Stomach smooth muscle (tissue), 2 donors: ENCODE measurements at regions not wholly inside any gene's neighbourhood (a gene's known extent, or its start where the extent isn't known, plus 50 kb on each side); places are given as distances from the start of the nearest gene placed in this dataset.
"Not testable (repeated sequence)": the region's sequence is repeated elsewhere in the genome, so short reads cannot be mapped to it uniquely, and the experiment has no call there.

Experiments used
- H3K27ac ChIP-seq: one replicate; pipeline ENCODE4 v1.7.0; 2013; ENCODE audit warnings: mild to moderate bottlenecking, low read length, inconsistent platforms
- H3K27me3 ChIP-seq, 2 donors: one replicate each; pipeline ENCODE4 v1.7.0; 2013; ENCODE audit warnings: low read length in 2 of 2; ENCODE audit not compliant: insufficient read depth in 2 of 2, control insufficient read depth in 1 of 2
- H3K36me3 ChIP-seq, 2 donors: one replicate each; pipeline ENCODE4 v1.7.0; 2013; ENCODE audit warnings: low read length in 2 of 2; ENCODE audit not compliant: control insufficient read depth in 2 of 2, insufficient read depth in 2 of 2
- H3K4me1 ChIP-seq: one replicate; pipeline ENCODE4 v1.7.0; 2013; ENCODE audit warnings: low read length; ENCODE audit not compliant: control insufficient read depth, insufficient read depth
- H3K4me3 ChIP-seq, 2 donors: one replicate each; pipeline ENCODE4 v1.7.0; 2013; ENCODE audit warnings: low read length in 2 of 2
- H3K9ac ChIP-seq, 2 donors: one replicate each; pipeline ENCODE4 v1.7.0; 2013; ENCODE audit warnings: low read length in 2 of 2, mild to moderate bottlenecking in 1 of 2
- H3K9me3 ChIP-seq, 2 donors: one replicate each; pipeline ENCODE4 v1.7.0; 2013; ENCODE audit warnings: low read length in 2 of 2; ENCODE audit not compliant: control insufficient read depth in 2 of 2
- donor health status: healthy.
- donor health status: Pancreatic carcinoma.

- Histone ChIP-seq H3K27me3 (peaks cover 13 to 14% of the 10 kb centered on the region in 2 donors), H3K36me3 (no peaks in the 10 kb centered on the region), H3K9ac (no peak overlapping the region), H3K9me3 (peaks cover 5 to 9% of the 10 kb centered on the region in 2 donors), H3K27ac (no peak overlapping the region), H3K4me1 (peaks cover 6% of the 10 kb centered on the region), H3K4me3 (no peak overlapping the region)
Measured at GRCh38 chr2:129922571-129923264, 56.7 kb upstream of the RAB6C start.

- Histone ChIP-seq H3K9me3 (peaks cover 0 to 2% of the 10 kb centered on the region in 2 donors), H3K27ac (no peak overlapping the region), H3K9ac (no peak overlapping the region), H3K4me1 (peaks cover 6% of the 10 kb centered on the region), H3K36me3 (no peaks in the 10 kb centered on the region), H3K27me3 (peaks cover 13 to 14% of the 10 kb centered on the region in 2 donors), H3K4me3 (no peak overlapping the region)
Measured at GRCh38 chr2:129923265-129924091, 56.0 kb upstream of the RAB6C start.

- not testable (repeated sequence) for H3K36me3 ChIP-seq, H3K4me1 ChIP-seq, H3K9ac ChIP-seq, H3K27ac ChIP-seq, H3K9me3 ChIP-seq, H3K4me3 ChIP-seq
- peaks cover 13 to 14% of the 10 kb centered on the region in 2 donors for H3K27me3 ChIP-seq
Measured at GRCh38 chr2:129924115-129924514, 55.4 kb upstream of the RAB6C start.

- Histone ChIP-seq H3K36me3 (no peaks in the 10 kb centered on the region), H3K27me3 (peaks cover 13 to 14% of the 10 kb centered on the region in 2 donors), H3K9ac (no peak overlapping the region), H3K27ac (no peak overlapping the region), H3K4me3 (no peak overlapping the region), H3K4me1 (peaks cover 6% of the 10 kb centered on the region), H3K9me3 (no peaks in the 10 kb centered on the region)
Measured at GRCh38 chr2:129925381-129925780, 54.1 kb upstream of the RAB6C start.

- Histone ChIP-seq H3K4me1 (peaks cover 6% of the 10 kb centered on the region), H3K27me3 (peaks cover 10 to 11% of the 10 kb centered on the region in 2 donors), H3K9ac (no peak overlapping the region), H3K27ac (no peak overlapping the region), H3K36me3 (no peaks in the 10 kb centered on the region), H3K4me3 (no peak overlapping the region), H3K9me3 (no peaks in the 10 kb centered on the region)
Measured at GRCh38 chr2:129927696-129928095, 51.8 kb upstream of the RAB6C start.

- no peak overlapping the region for H3K4me3 ChIP-seq
- H3K27ac ChIP-seq = no peak overlapping the region
- H3K9ac ChIP-seq = no peak overlapping the region
- peaks cover 3 to 5% of the 10 kb centered on the region in 2 donors for H3K27me3 ChIP-seq
- no peaks in the 10 kb centered on the region for H3K36me3 ChIP-seq
- no peaks in the 10 kb centered on the region for H3K4me1 ChIP-seq
- H3K9me3 ChIP-seq = no peaks in the 10 kb centered on the region
Measured at GRCh38 chr2:129929321-129930290, 49.9 kb upstream of the RAB6C start.
